ENCODE measurements at regions not wholly inside any gene's neighbourhood (a gene's known extent, or its start where the extent isn't known, plus 50 kb on each side); places are given as distances from the start of the nearest gene placed in this dataset.
A peak's percentile ranks its signal among the peaks of the same experiment; 100 is the strongest.

DNA sequence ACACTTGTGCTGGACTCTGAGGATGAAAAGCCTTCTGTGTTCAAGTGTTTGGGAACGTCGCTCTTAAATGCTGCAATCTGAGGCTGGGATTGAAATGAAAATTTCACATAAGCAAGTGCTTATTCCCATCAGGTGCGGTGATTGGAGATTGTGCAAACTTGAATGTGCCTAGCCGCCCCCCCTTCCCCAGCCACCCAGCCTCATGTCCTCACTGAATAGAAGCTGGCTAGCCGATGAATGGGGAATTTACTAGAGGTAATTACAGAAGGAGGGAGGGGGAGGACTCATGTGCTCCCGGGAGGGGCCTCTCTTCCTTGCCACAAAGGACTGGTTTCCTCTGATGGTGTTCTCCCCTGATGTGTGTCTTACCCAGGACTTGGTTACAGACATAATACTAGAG lies 544.8 kb upstream of the EEF2KMT start:
- no peaks in the 10 kb centered on the region for H3K27me3 ChIP-seq (ENCODE audit: control insufficient read depth in 3 of 3, insufficient read depth in 3 of 3, low read length in 2 of 3)
- WGBS, 2 donors = 41 to 43% methylated on average over 6 of the region's 6 CpGs
- H3K27ac ChIP-seq (ENCODE audit: low read depth in 1 of 2, low read length in 1 of 2) = no peak overlapping the region
- H3K36me3 ChIP-seq (ENCODE audit: control insufficient read depth in 4 of 4, insufficient read depth in 4 of 4, low read length in 4 of 4) = no peaks in the 10 kb centered on the region
- H3K9ac ChIP-seq (ENCODE audit: insufficient read depth in 1 of 2, low read length in 2 of 2) = no peak overlapping the region
- ATAC-seq (ENCODE audit: insufficient read depth, low FRiP score) = no peak
- no peak overlapping the region for H3K4me3 ChIP-seq
- H3K9me3 ChIP-seq (ENCODE audit: control insufficient read depth in 4 of 4, insufficient read depth in 3 of 4, low read length in 3 of 4) = peaks cover 0 to 5% (median 0%) of the 10 kb centered on the region in 4 donors
- peak; percentile 24 to 54 (median 40) for DNase-seq
- TF ChIP-seq CTCF (IDR thresholded peaks at IDR 0.05; ENCODE audit: control extremely low read depth, extremely low read depth) = no peak
- H3K4me1 ChIP-seq (ENCODE audit: control insufficient read depth in 5 of 5, insufficient read depth in 5 of 5, low read length in 5 of 5) = peaks cover 0 to 5% (median 0%) of the 10 kb centered on the region in 5 donors

- no peaks in the 10 kb centered on the region for H3K36me3 ChIP-seq (ENCODE audit: control insufficient read depth in 4 of 4, insufficient read depth in 4 of 4, low read length in 4 of 4)
- WGBS, 2 donors = 12 to 17% methylated on average over 6 of the region's 6 CpGs
- H3K9ac ChIP-seq (ENCODE audit: insufficient read depth in 1 of 2, low read length in 2 of 2) = no peak overlapping the region
- no peaks in the 10 kb centered on the region for H3K27me3 ChIP-seq (ENCODE audit: control insufficient read depth in 3 of 3, insufficient read depth in 3 of 3, low read length in 2 of 3)
- no peak overlapping the region for H3K27ac ChIP-seq (ENCODE audit: low read depth in 1 of 2, low read length in 1 of 2)
- peaks cover 0 to 5% (median 0%) of the 10 kb centered on the region in 5 donors for H3K4me1 ChIP-seq (ENCODE audit: control insufficient read depth in 5 of 5, insufficient read depth in 5 of 5, low read length in 5 of 5)
- no peak overlapping the region for H3K4me3 ChIP-seq
- DNase-seq = peak in 1 of 3 donors; percentile 3
- no peak for TF ChIP-seq CTCF (IDR thresholded peaks at IDR 0.05; ENCODE audit: control extremely low read depth, extremely low read depth)
- H3K9me3 ChIP-seq (ENCODE audit: control insufficient read depth in 4 of 4, insufficient read depth in 3 of 4, low read length in 3 of 4) = peaks cover 0 to 5% (median 0%) of the 10 kb centered on the region in 4 donors
- ATAC-seq (ENCODE audit: insufficient read depth, low FRiP score) = no peak
These were observed 544.4 kb upstream of the EEF2KMT start for GRCh38 chr16:5642011-5642410.

- Histone ChIP-seq H3K27me3 (ENCODE audit: control insufficient read depth in 3 of 3, insufficient read depth in 3 of 3, low read length in 2 of 3) (no peaks in the 10 kb centered on the region), H3K4me3 (no peak overlapping the region), H3K9ac (ENCODE audit: insufficient read depth in 1 of 2, low read length in 2 of 2) (no peak overlapping the region), H3K36me3 (ENCODE audit: control insufficient read depth in 4 of 4, insufficient read depth in 4 of 4, low read length in 4 of 4) (no peaks in the 10 kb centered on the region), H3K9me3 (ENCODE audit: control insufficient read depth in 4 of 4, insufficient read depth in 3 of 4, low read length in 3 of 4) (peaks cover 0 to 5% (median 0%) of the 10 kb centered on the region in 4 donors), H3K4me1 (ENCODE audit: control insufficient read depth in 5 of 5, insufficient read depth in 5 of 5, low read length in 5 of 5) (peaks cover 0 to 5% (median 0%) of the 10 kb centered on the region in 5 donors), H3K27ac (ENCODE audit: low read depth in 1 of 2, low read length in 1 of 2) (no peak overlapping the region)
- no peak for TF ChIP-seq CTCF (IDR thresholded peaks at IDR 0.05; ENCODE audit: control extremely low read depth, extremely low read depth)
- DNase-seq (no peak), ATAC-seq (ENCODE audit: insufficient read depth, low FRiP score) (no peak)
- 94 to 100% methylated on average over 1 of the region's 1 CpG for WGBS, 2 donors
These were observed 543.3 kb upstream of the EEF2KMT start for GRCh38 chr16:5640883-5641282.

DNA sequence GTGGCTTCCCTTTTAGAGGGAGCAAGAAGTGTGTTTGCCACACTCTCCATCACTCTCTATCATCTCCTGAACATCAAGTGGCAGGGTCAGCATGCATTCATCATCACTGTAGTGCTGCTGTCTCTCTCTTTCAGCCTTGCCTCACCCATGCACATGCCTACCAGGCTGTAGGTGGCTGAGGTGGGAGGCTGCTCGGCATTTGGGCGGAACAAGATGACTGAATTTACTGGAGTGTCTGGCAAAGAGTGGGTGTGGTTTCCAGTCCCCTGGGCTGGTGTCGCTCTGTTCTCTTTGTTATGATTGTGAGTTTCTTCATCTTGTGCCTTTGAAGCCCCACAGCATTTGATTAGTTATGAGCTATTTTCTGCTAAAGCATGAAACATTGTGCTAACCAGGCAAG lies 541.9 kb upstream of the EEF2KMT start:
- Histone ChIP-seq H3K9ac (ENCODE audit: insufficient read depth in 1 of 2, low read length in 2 of 2) (no peak overlapping the region), H3K9me3 (ENCODE audit: control insufficient read depth in 4 of 4, insufficient read depth in 3 of 4, low read length in 3 of 4) (peaks cover 0 to 5% (median 0%) of the 10 kb centered on the region in 4 donors), H3K4me3 (no peak overlapping the region), H3K27me3 (ENCODE audit: control insufficient read depth in 3 of 3, insufficient read depth in 3 of 3, low read length in 2 of 3) (no peaks in the 10 kb centered on the region), H3K27ac (ENCODE audit: low read depth in 1 of 2, low read length in 1 of 2) (no peak overlapping the region), H3K4me1 (ENCODE audit: control insufficient read depth in 5 of 5, insufficient read depth in 5 of 5, low read length in 5 of 5) (peaks cover 0 to 5% (median 0%) of the 10 kb centered on the region in 5 donors), H3K36me3 (ENCODE audit: control insufficient read depth in 4 of 4, insufficient read depth in 4 of 4, low read length in 4 of 4) (no peaks in the 10 kb centered on the region)
- no peak for TF ChIP-seq CTCF (IDR thresholded peaks at IDR 0.05; ENCODE audit: control extremely low read depth, extremely low read depth)
- DNase-seq (no peak), ATAC-seq (ENCODE audit: insufficient read depth, low FRiP score) (no peak)
- 55 to 77% methylated on average over 3 of the region's 3 CpGs for WGBS, 2 donors

Data from lung (tissue), 11 donors.